HepG2 (cell line): ENCODE measurements at regions not wholly inside any gene's neighbourhood (a gene's known extent, or its start where the extent isn't known, plus 50 kb on each side); places are given as distances from the start of the nearest gene placed in this dataset.

Experiments used
- ATAC-seq: fragments of 200-7000 bp; cut with Tn5 transposase; 3 replicates; pipeline ENCODE4 v1.9.1; 2020; ENCODE audit warnings: mild to moderate bottlenecking, moderate library complexity
- BruUV-seq: library from RNA; stranded (reverse); fragments of 400-500 nt; replicated peaks from 2 replicates; lab custom pipeline; 2021; lab: Mats Ljungman, UMichigan
- CTCF ChIA-PET: fragments of 300-600 bp; formaldehyde crosslinking; extraction: SDS; loops from one replicate; lab custom pipeline; 2021; ENCODE audit warnings: low total read pairs, inconsistent platforms, low intra/inter-chr PET ratio; lab: Yijun Ruan, JAX
- POLR2A ChIA-PET: fragments of 350-600 bp; sonication (Branson Sonifier 250); formaldehyde crosslinking; loops from one replicate; lab custom pipeline; 2020; ENCODE audit warnings: antibody characterized with exemption, inconsistent platforms; lab: Yijun Ruan, JAX
- DNase-seq: peaks from one replicate; pipeline ENCODE4 v3.0.0-alpha.2; 2015; ENCODE audit warnings: low spot score
- FAIRE-seq: peaks from 3 replicates; lab custom pipeline; 2011; peaks lifted over from hg19 to GRCh38; lab: Jason Lieb, UNC
- H2AFZ ChIP-seq: one replicate; pipeline ENCODE4 v1.6.1; 2011; ENCODE audit warnings: low read length, inconsistent platforms
- H3K27ac ChIP-seq: fragments of 300-600 bp; 3 replicates; pipeline ENCODE4 v1.8.0; 2011; ENCODE audit warnings: mixed run types, mild to moderate bottlenecking, mixed read lengths, low read length, inconsistent platforms; ENCODE audit not compliant: insufficient read depth; ENCODE audit errors: extremely low read length
- H3K27me3 ChIP-seq, 2 experiments: fragments of 200-600 bp in 1 of 2; 2 replicates in 1 of 2; 3 replicates in 1 of 2; pipeline versions ENCODE4 v1.6.0 to v1.8.0; 2011; ENCODE audit warnings: low read length in 2 of 2, mild to moderate bottlenecking in 2 of 2, moderate library complexity in 2 of 2, inconsistent platforms in 1 of 2; ENCODE audit not compliant: insufficient read depth in 2 of 2, control insufficient read depth in 1 of 2
- H3K36me3 ChIP-seq, 2 experiments: fragments of 200-600 bp in 1 of 2; replicated peaks in 1 of 2; 2 replicates in 1 of 2; 3 replicates in 1 of 2; pipeline versions ENCODE4 v1.5.1 to v1.8.0; 2011; ENCODE audit warnings: low read length in 2 of 2, inconsistent platforms in 1 of 2; ENCODE audit not compliant: insufficient read depth in 2 of 2, control insufficient read depth in 1 of 2
- H3K4me1 ChIP-seq: 2 replicates; pipeline ENCODE4 v1.5.1; 2012; ENCODE audit warnings: low read length, inconsistent platforms; ENCODE audit not compliant: insufficient read depth
- H3K4me2 ChIP-seq: 2 replicates; pipeline ENCODE4 v1.6.0; 2011; ENCODE audit warnings: low read depth, low read length, inconsistent platforms
- H3K4me3 ChIP-seq, 3 experiments: fragments of 200-600 bp in 1 of 3; sonication (generic), shearing (Covaris generic) in 1 of 3; replicated peaks in 1 of 3; 2 replicates each; pipeline ENCODE4 v1.5.1; 2011 to 2016; ENCODE audit warnings: low read length in 3 of 3, inconsistent platforms in 2 of 3, low read depth in 2 of 3, mild to moderate bottlenecking in 2 of 3, control low read depth in 1 of 3, mixed read lengths in 1 of 3; ENCODE audit not compliant: insufficient read depth in 1 of 3
- H3K79me2 ChIP-seq: one replicate; pipeline ENCODE4 v1.6.1; 2011; ENCODE audit warnings: low read length, inconsistent platforms; ENCODE audit not compliant: insufficient read depth
- H3K9ac ChIP-seq: 2 replicates; pipeline ENCODE4 v1.6.0; 2011; ENCODE audit warnings: mild to moderate bottlenecking, low read depth, low read length, inconsistent platforms; ENCODE audit not compliant: insufficient read depth
- H3K9me3 ChIP-seq: 2 replicates; pipeline ENCODE4 v1.5.1; 2012; ENCODE audit warnings: mild to moderate bottlenecking, low read length
- H4K20me1 ChIP-seq: 2 replicates; pipeline ENCODE4 v1.6.0; 2011; ENCODE audit warnings: inconsistent platforms, mild to moderate bottlenecking, low read length, moderate library complexity; ENCODE audit not compliant: insufficient read depth
- ARNT2 ChIP-seq: sonication (generic); formaldehyde crosslinking; IDR thresholded peaks from 2 replicates; pipeline ENCODE4 v1.8.0; 2022; ENCODE audit warnings: mild to moderate bottlenecking, low read depth, missing genetic modification reagents, moderate library complexity
- ATM ChIP-seq: fragments of 450-650 bp; IDR thresholded peaks from 2 replicates; pipeline ENCODE4 v1.7.1; 2017; ENCODE audit warnings: mild to moderate bottlenecking, borderline replicate concordance
- CEBPZ ChIP-seq: IDR thresholded peaks from 2 replicates; pipeline ENCODE4 v1.6.1; 2012; ENCODE audit warnings: low read length, improper control_type of control experiment
- NFKB2 ChIP-seq: sonication (generic); formaldehyde crosslinking; IDR thresholded peaks from 2 replicates; pipeline ENCODE4 v1.4.0; 2020; ENCODE audit warnings: missing genetic modification reagents, borderline replicate concordance
- SRF ChIP-seq: IDR thresholded peaks from 2 replicates; pipeline ENCODE4 v1.6.1; 2011; ENCODE audit warnings: mild to moderate bottlenecking, low read depth, low read length, moderate library complexity
- ZNF253 ChIP-seq: sonication (generic); formaldehyde crosslinking; IDR thresholded peaks from 2 replicates; pipeline ENCODE4 v1.8.0; 2022; ENCODE audit warnings: mild to moderate bottlenecking, missing genetic modification reagents, borderline replicate concordance
- ZNF292 ChIP-seq: sonication (generic); formaldehyde crosslinking; IDR thresholded peaks from 2 replicates; pipeline ENCODE4 v1.8.1; 2022; ENCODE audit warnings: mild to moderate bottlenecking, low read depth, missing genetic modification reagents, borderline replicate concordance
- ZNF451 ChIP-seq: sonication (generic); formaldehyde crosslinking; IDR thresholded peaks from 2 replicates; pipeline ENCODE4 v1.5.0; 2020; ENCODE audit warnings: mild to moderate bottlenecking, missing genetic modification reagents
- WGBS: methylation state at CpG from one replicate; pipeline ENCODE4 v1.1.6; 2017; ENCODE audit warnings: low lambda C conversion rate; 5-methylcytosine and 5-hydroxymethylcytosine counted together
- in situ Hi-C: cut with HindIII; loops from 2 replicates; pipeline ENCODE4 v1.10.0; 2017; ENCODE audit warnings: low pct_unique_long_range_greater_than_20kb; ENCODE audit not compliant: extremely low pct_ligation_motif_present
- intact Hi-C: fragments of 100-400 bp; cut with micrococcal nuclease; formaldehyde crosslinking; loops from one replicate; pipeline ENCODE4 v1.10.0; 2022; ENCODE audit not compliant: unreplicated experiment

GRCh38 chr2:150042500-150043171 is 444.8 kb downstream of the RND3 start (continued):
- TF ChIP-seq ZNF253 (CRISPR knock-in tag) (no peak), ZNF292 (no peak), ATM (no peak)

GRCh38 chr2:150041722-150042425 is 445.6 kb downstream of the RND3 start:
- Histone ChIP-seq H3K9me3 (no peaks in the 10 kb centered on the region), H3K27ac (no peak overlapping the region), H3K27me3 (no peaks in the 10 kb centered on the region), H3K79me2 (no peaks in the 10 kb centered on the region), H3K4me2 (no peak overlapping the region), H3K4me1 (no peaks in the 10 kb centered on the region), H3K4me3 (no peak overlapping the region), H3K9ac (no peak overlapping the region), H2AFZ (no peak overlapping the region), H4K20me1 (no peaks in the 10 kb centered on the region), H3K36me3 (no peaks in the 10 kb centered on the region)
- 33% methylated on average over 8 of the region's 8 CpGs for WGBS
- no peak for ATAC-seq
- ChIA-PET CTCF (no interaction called here), POLR2A (no interaction called here)
- no peak for DNase-seq
- BruUV-seq = no TSS peak
- TF ChIP-seq ARNT2 (no peak), SRF (no peak), ZNF451 (CRISPR knock-in tag) (no peak), NFKB2 (CRISPR knock-in tag) (no peak), CEBPZ (no peak)
- FAIRE-seq = no peak
- intact Hi-C loops = no loop called here
- in situ Hi-C loops = no loop called here
